MM.1S (cell line): ENCODE measurements at regions not wholly inside any gene's neighbourhood (a gene's known extent, or its start where the extent isn't known, plus 50 kb on each side); places are given as distances from the start of the nearest gene placed in this dataset.

Experiments
- DNase-seq: peaks from one replicate; pipeline ENCODE4 v3.0.0-alpha.2; 2015
- H2AFZ ChIP-seq: fragments of 300-600 bp; sonication (generic); 2 replicates; pipeline ENCODE4 v1.6.0; 2016; ENCODE audit warnings: antibody characterized with exemption, low read length
- H3F3A ChIP-seq: fragments of 300-600 bp; sonication (generic); 2 replicates; pipeline ENCODE4 v1.6.1; 2016; ENCODE audit warnings: mild to moderate bottlenecking, antibody characterized with exemption, low read length, moderate library complexity, mixed read lengths; ENCODE audit not compliant: insufficient read depth
- H3K27ac ChIP-seq: fragments of 300-600 bp; sonication (generic); 2 replicates; pipeline ENCODE4 v1.5.1; 2016; ENCODE audit warnings: mild to moderate bottlenecking, low read length
- H3K27me3 ChIP-seq: fragments of 300-600 bp; sonication (generic); replicated peaks from 2 replicates; pipeline ENCODE4 v1.6.0; 2016; ENCODE audit warnings: low read length; ENCODE audit not compliant: insufficient read depth
- H3K36me3 ChIP-seq: fragments of 300-600 bp; sonication (generic); replicated peaks from 2 replicates; pipeline ENCODE4 v1.6.1; 2016; ENCODE audit warnings: mild to moderate bottlenecking, low read length, mixed read lengths; ENCODE audit not compliant: insufficient read depth
- H3K4me1 ChIP-seq: fragments of 300-600 bp; sonication (generic); 2 replicates; pipeline ENCODE4 v1.6.1; 2016; ENCODE audit warnings: low read length, mixed read lengths
- H3K4me2 ChIP-seq: fragments of 300-600 bp; sonication (generic); 2 replicates; pipeline ENCODE4 v1.6.0; 2016; ENCODE audit warnings: low read depth, low read length
- H3K4me3 ChIP-seq: fragments of 300-600 bp; sonication (generic); 2 replicates; pipeline ENCODE4 v1.5.1; 2016; ENCODE audit warnings: low read length, mixed read lengths
- H3K79me2 ChIP-seq: fragments of 300-600 bp; sonication (generic); 2 replicates; pipeline ENCODE4 v1.6.1; 2016; ENCODE audit warnings: mixed run types, low read length, mixed read lengths
- H3K9ac ChIP-seq: fragments of 300-600 bp; sonication (generic); 2 replicates; pipeline ENCODE4 v1.6.1; 2016; ENCODE audit warnings: low read length, mixed read lengths
- H3K9me2 ChIP-seq: fragments of 300-600 bp; sonication (generic); replicated peaks from 2 replicates; pipeline ENCODE4 v1.6.1; 2016; ENCODE audit warnings: mild to moderate bottlenecking, low read length, mixed read lengths; ENCODE audit not compliant: insufficient read depth
- H3K9me3 ChIP-seq: fragments of 300-600 bp; sonication (generic); replicated peaks from 2 replicates; pipeline ENCODE4 v1.6.1; 2016; ENCODE audit warnings: mild to moderate bottlenecking, low read length, mixed read lengths; ENCODE audit not compliant: insufficient read depth
- H4K20me1 ChIP-seq: fragments of 300-600 bp; sonication (generic); 2 replicates; pipeline ENCODE4 v1.6.1; 2016; ENCODE audit warnings: mild to moderate bottlenecking, low read length, moderate library complexity, mixed read lengths; ENCODE audit not compliant: insufficient read depth
- CTCF ChIP-seq: fragments of 300-600 bp; sonication (generic); IDR thresholded peaks from 2 replicates; pipeline ENCODE4 v1.5.1; 2016; ENCODE audit warnings: antibody characterized with exemption, low read length, mixed read lengths
- EZH2 ChIP-seq: fragments of 300-600 bp; sonication (generic); optimal IDR thresholded peaks from 2 replicates; pipeline ENCODE3; 2017; ENCODE audit warnings: low read depth, mild to moderate bottlenecking, antibody characterized with exemption, low read length, mixed read lengths
- EZH2phosphoT487 ChIP-seq: fragments of 300-600 bp; sonication (generic); IDR thresholded peaks from 2 replicates; pipeline ENCODE4 v1.6.1; 2018; ENCODE audit warnings: antibody characterized with exemption, low read length

- no peak overlapping the region for H3K9ac ChIP-seq
- H3F3A ChIP-seq = no peaks in the 10 kb centered on the region
- DNase-seq = no peak
- H3K4me2 ChIP-seq = no peak overlapping the region
- no peaks in the 10 kb centered on the region for H4K20me1 ChIP-seq
- no peak overlapping the region for H3K27ac ChIP-seq
- H3K79me2 ChIP-seq = no peaks in the 10 kb centered on the region
- no peaks in the 10 kb centered on the region for H3K9me3 ChIP-seq
- H3K27me3 ChIP-seq = no peaks in the 10 kb centered on the region
- no peak overlapping the region for H2AFZ ChIP-seq
- no peak overlapping the region for H3K4me3 ChIP-seq
- no peaks in the 10 kb centered on the region for H3K4me1 ChIP-seq
- H3K36me3 ChIP-seq = no peaks in the 10 kb centered on the region
- H3K9me2 ChIP-seq = no peaks in the 10 kb centered on the region
- TF ChIP-seq EZH2 = no peak
- no peak for TF ChIP-seq CTCF
- no peak for TF ChIP-seq EZH2phosphoT487
Measured at GRCh38 chr10:85225311-85225710, 896.9 kb downstream of the CCSER2 start.

GRCh38 chr10:85226596-85226995 lies 898.2 kb downstream of the CCSER2 start:
- no peaks in the 10 kb centered on the region for H3K27me3 ChIP-seq
- H3K4me3 ChIP-seq = no peak overlapping the region
- TF ChIP-seq CTCF (no peak), EZH2phosphoT487 (no peak), EZH2 (no peak)
- no peak overlapping the region for H3K9ac ChIP-seq
- H3F3A ChIP-seq = no peaks in the 10 kb centered on the region
- no peak for DNase-seq
- H2AFZ ChIP-seq = no peak overlapping the region
- no peaks in the 10 kb centered on the region for H3K79me2 ChIP-seq
- H3K36me3 ChIP-seq = no peaks in the 10 kb centered on the region
- no peaks in the 10 kb centered on the region for H4K20me1 ChIP-seq
- H3K9me2 ChIP-seq = no peaks in the 10 kb centered on the region
- no peak overlapping the region for H3K4me2 ChIP-seq
- no peak overlapping the region for H3K27ac ChIP-seq
- H3K4me1 ChIP-seq = no peaks in the 10 kb centered on the region
- H3K9me3 ChIP-seq = no peaks in the 10 kb centered on the region

GRCh38 chr10:85228726-85229125 lies 900.3 kb downstream of the CCSER2 start:
- Histone ChIP-seq H3K9me2 (no peaks in the 10 kb centered on the region), H3F3A (no peaks in the 10 kb centered on the region), H3K36me3 (no peaks in the 10 kb centered on the region), H2AFZ (no peak overlapping the region), H3K4me1 (no peaks in the 10 kb centered on the region), H3K27me3 (no peaks in the 10 kb centered on the region), H3K9me3 (no peaks in the 10 kb centered on the region), H3K9ac (no peak overlapping the region), H3K4me3 (no peak overlapping the region), H4K20me1 (no peaks in the 10 kb centered on the region), H3K27ac (no peak overlapping the region), H3K79me2 (no peaks in the 10 kb centered on the region), H3K4me2 (no peak overlapping the region)
- TF ChIP-seq EZH2 (no peak), CTCF (no peak), EZH2phosphoT487 (no peak)
- DNase-seq = no peak
